ENCODE measurements at regions not wholly inside any gene's neighbourhood (a gene's known extent, or its start where the extent isn't known, plus 50 kb on each side); places are given as distances from the start of the nearest gene placed in this dataset.

- H3K4me3 ChIP-seq (ENCODE audit: low read depth, low read length) = no peak overlapping the region
- TF ChIP-seq CTCF (conservative IDR thresholded peaks at IDR 0.05; ENCODE audit: low read depth, low read length) = peak; percentile 75
- peak; percentile 67 for DNase-seq (ENCODE audit: low read depth)
Observed at GRCh38 chr10:23516530-23516929, 77.7 kb downstream of the OTUD1 start.

DNA sequence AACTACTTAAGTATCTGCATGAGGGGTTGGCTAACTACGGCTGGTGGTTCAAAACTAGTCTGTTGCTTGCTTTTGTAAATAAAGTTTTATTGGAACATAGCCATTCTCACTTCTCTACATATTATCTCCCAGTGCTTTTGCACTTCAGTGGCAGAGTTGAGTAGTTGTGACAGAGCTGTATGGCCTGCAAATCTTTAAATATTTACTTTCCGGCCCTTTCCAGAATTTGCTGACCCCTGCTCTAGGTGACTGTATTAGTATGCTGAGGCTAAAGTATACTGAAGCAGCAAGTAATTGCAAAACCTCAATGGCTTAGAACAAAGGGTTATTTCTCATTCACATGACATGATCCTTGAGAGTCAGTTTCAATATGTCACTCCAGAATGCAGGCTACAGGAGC lies 78.3 kb downstream of the OTUD1 start:
- no peak overlapping the region for H3K4me3 ChIP-seq (ENCODE audit: low read depth, low read length)
- TF ChIP-seq CTCF (conservative IDR thresholded peaks at IDR 0.05; ENCODE audit: low read depth, low read length) = no peak
- no peak for DNase-seq (ENCODE audit: low read depth)

DNA sequence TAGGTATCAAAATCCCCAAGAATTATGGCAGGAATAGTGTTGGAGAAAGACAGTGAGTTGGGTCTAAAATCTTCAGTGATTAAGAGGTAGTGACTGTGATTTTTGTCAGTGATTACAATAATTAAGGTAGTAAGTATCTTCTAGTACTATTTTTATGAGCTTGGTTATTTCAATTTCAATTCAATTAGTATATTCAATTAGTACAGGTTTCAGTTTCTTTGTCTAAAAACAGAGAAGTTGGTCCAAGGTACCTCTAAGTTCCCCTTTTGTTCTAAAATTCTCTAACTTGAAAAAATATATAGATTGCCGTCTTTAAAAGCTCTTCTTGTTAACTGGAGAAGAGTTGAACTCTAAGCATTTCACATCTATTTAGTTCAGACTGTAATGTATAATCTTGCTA lies 82.9 kb downstream of the OTUD1 start:
- TF ChIP-seq CTCF (conservative IDR thresholded peaks at IDR 0.05; ENCODE audit: low read depth, low read length) = no peak
- no peak for DNase-seq (ENCODE audit: low read depth)
- no peak overlapping the region for H3K4me3 ChIP-seq (ENCODE audit: low read depth, low read length)

DNA sequence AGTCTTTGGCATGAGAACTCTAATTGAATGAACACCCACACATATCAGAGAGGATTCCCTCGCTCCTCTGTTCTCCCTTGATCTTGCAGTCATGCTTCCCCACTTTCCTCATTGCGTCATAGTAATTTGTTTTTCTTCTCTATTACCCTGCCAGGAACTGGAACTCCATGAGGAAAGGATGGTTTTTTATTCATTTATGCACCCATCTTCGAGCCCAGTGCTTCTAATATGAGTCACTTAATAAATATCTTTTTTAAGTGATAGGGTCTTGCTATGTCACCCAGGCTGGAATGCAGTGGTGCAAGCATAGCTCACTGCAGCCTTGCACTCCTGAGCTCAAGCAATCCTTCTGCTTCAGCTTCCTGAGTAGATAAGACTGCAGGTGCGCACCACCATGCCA lies 83.5 kb downstream of the OTUD1 start:
- peak; percentile 20 for DNase-seq (ENCODE audit: low read depth)
- no peak overlapping the region for H3K4me3 ChIP-seq (ENCODE audit: low read depth, low read length)
- TF ChIP-seq CTCF (conservative IDR thresholded peaks at IDR 0.05; ENCODE audit: low read depth, low read length) = no peak

GRCh38 chr10:23523251-23523650 lies 84.4 kb downstream of the OTUD1 start:
- DNase-seq (ENCODE audit: low read depth) = no peak
- H3K4me3 ChIP-seq (ENCODE audit: low read depth, low read length) = no peak overlapping the region
- TF ChIP-seq CTCF (conservative IDR thresholded peaks at IDR 0.05; ENCODE audit: low read depth, low read length) = peak; percentile 17

DNA sequence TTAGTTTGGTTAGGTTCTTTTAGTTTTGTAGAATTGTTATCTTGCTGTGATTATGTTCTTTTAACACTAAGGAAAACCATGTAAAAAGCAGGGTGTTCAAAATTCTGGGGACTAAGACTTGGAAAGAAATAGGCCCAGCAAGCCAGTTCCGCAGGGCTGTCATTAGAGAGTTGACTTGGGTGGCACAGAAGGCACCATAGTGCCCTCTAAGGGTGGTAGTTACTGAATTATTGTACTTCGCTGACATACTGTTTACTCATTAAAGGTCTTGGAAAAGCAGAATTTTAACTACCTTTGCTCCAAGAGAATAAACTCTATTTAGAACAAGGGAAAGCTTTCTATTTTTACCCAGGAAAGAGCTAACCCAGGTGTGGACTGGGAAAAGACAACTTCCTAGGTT lies 86.5 kb downstream of the OTUD1 start:
- H3K4me3 ChIP-seq (ENCODE audit: low read depth, low read length) = no peak overlapping the region
- TF ChIP-seq CTCF (conservative IDR thresholded peaks at IDR 0.05; ENCODE audit: low read depth, low read length) = peak; percentile 39
- DNase-seq (ENCODE audit: low read depth) = peak; percentile 32

- DNase-seq (ENCODE audit: low read depth) = no peak
- TF ChIP-seq CTCF (conservative IDR thresholded peaks at IDR 0.05; ENCODE audit: low read depth, low read length) = no peak
- no peak overlapping the region for H3K4me3 ChIP-seq (ENCODE audit: low read depth, low read length)
Observed at GRCh38 chr10:23528419-23528818, 89.5 kb downstream of the OTUD1 start.

Data from choroid plexus epithelial cell (primary cell).